IMR-90 (cell line): ENCODE measurements at regions not wholly inside any gene's neighbourhood (a gene's known extent, or its start where the extent isn't known, plus 50 kb on each side); places are given as distances from the start of the nearest gene placed in this dataset.

Experiments used
- ATAC-seq: fragments of 200-7000 bp; cut with Tn5 transposase; 2 replicates; pipeline ENCODE4 v1.9.1; 2020; ENCODE audit warnings: low read depth, mild to moderate bottlenecking, moderate library complexity
- BruUV-seq: library from RNA; stranded (reverse); fragments of 400-500 nt; replicated peaks from 2 replicates; lab custom pipeline; 2021; lab: Mats Ljungman, UMichigan
- CTCF ChIA-PET: fragments of 300-600 bp; formaldehyde crosslinking; extraction: SDS; loops from one replicate; lab custom pipeline; 2021; ENCODE audit warnings: antibody characterized with exemption; lab: Yijun Ruan, JAX
- POLR2A ChIA-PET: fragments of 300-600 bp; sonication (Branson Sonifier 250); formaldehyde crosslinking; loops from one replicate; lab custom pipeline; 2022; ENCODE audit warnings: antibody characterized with exemption; ENCODE audit not compliant: unreplicated experiment; lab: Charles Lee
- DNase-seq: peaks from one replicate; pipeline ENCODE4 v3.0.0; 2013
- H2AFZ ChIP-seq: replicated peaks from 2 replicates; pipeline ENCODE3; 2013; ENCODE audit warnings: low read length, mild to moderate bottlenecking; ENCODE audit not compliant: poor library complexity
- H2AK5ac ChIP-seq: 2 replicates; pipeline ENCODE4 v1.6.1; 2013; ENCODE audit warnings: low read depth, low read length, inconsistent platforms
- H2AK9ac ChIP-seq: replicated peaks from 2 replicates; pipeline ENCODE3; 2013; ENCODE audit warnings: mild to moderate bottlenecking, low read depth, low read length, moderate library complexity; ENCODE audit not compliant: poor library complexity
- H2BK120ac ChIP-seq: 2 replicates; pipeline ENCODE4 v1.6.1; 2013; ENCODE audit warnings: low read depth, low read length, inconsistent platforms
- H2BK15ac ChIP-seq: 3 replicates; pipeline ENCODE4 v1.6.1; 2013; ENCODE audit warnings: low read depth, low read length, inconsistent platforms
- H2BK20ac ChIP-seq: 2 replicates; pipeline ENCODE4 v1.6.1; 2013; ENCODE audit warnings: low read depth, mild to moderate bottlenecking, inconsistent platforms, low read length, moderate library complexity
- H2BK5ac ChIP-seq: 2 replicates; pipeline ENCODE4 v1.6.1; 2013; ENCODE audit warnings: mild to moderate bottlenecking, low read depth, low read length, inconsistent platforms; ENCODE audit not compliant: poor library complexity, severe bottlenecking
- H3K14ac ChIP-seq: replicated peaks from 2 replicates; pipeline ENCODE4 v1.6.1; 2013; ENCODE audit warnings: low read depth, low read length, inconsistent platforms
- H3K18ac ChIP-seq: 2 replicates; pipeline ENCODE4 v1.6.1; 2013; ENCODE audit warnings: low read depth, low read length, control low read depth
- H3K23ac ChIP-seq: 2 replicates; pipeline ENCODE4 v1.6.1; 2013; ENCODE audit warnings: low read depth, low read length, inconsistent platforms
- H3K27ac ChIP-seq: 2 replicates; pipeline ENCODE4 v1.5.1; 2013; ENCODE audit warnings: mild to moderate bottlenecking, control low read depth, low read length; ENCODE audit not compliant: insufficient read depth
- H3K27me3 ChIP-seq: 2 replicates; pipeline ENCODE4 v1.6.1; 2013; ENCODE audit warnings: low read length; ENCODE audit not compliant: control insufficient read depth, insufficient read depth
- H3K36me3 ChIP-seq: 2 replicates; pipeline ENCODE4 v1.6.1; 2013; ENCODE audit warnings: low read length, mixed read lengths; ENCODE audit not compliant: control insufficient read depth, insufficient read depth
- H3K4ac ChIP-seq: 2 replicates; pipeline ENCODE4 v1.6.1; 2013; ENCODE audit warnings: low read depth, low read length, inconsistent platforms
- H3K4me1 ChIP-seq: 2 replicates; pipeline ENCODE4 v1.6.1; 2013; ENCODE audit warnings: low read length, mixed read lengths; ENCODE audit not compliant: control insufficient read depth, insufficient read depth
- H3K4me2 ChIP-seq: 2 replicates; pipeline ENCODE4 v1.6.1; 2013; ENCODE audit warnings: low read depth, mild to moderate bottlenecking, control low read depth, low read length, moderate library complexity
- H3K4me3 ChIP-seq: 2 replicates; pipeline ENCODE4 v1.5.1; 2013; ENCODE audit warnings: low read depth, mild to moderate bottlenecking, control low read depth, low read length, moderate library complexity; ENCODE audit not compliant: insufficient read depth
- H3K56ac ChIP-seq: 2 replicates; pipeline ENCODE4 v1.6.1; 2013; ENCODE audit warnings: low read length, inconsistent platforms; ENCODE audit not compliant: insufficient read depth; ENCODE audit errors: extremely low read depth
- H3K79me1 ChIP-seq, 2 experiments: 2 replicates each; pipeline ENCODE4 v1.6.1; 2013; ENCODE audit warnings: low read length in 2 of 2, inconsistent platforms in 1 of 2, low read depth in 1 of 2
- H3K9ac ChIP-seq: 2 replicates; pipeline ENCODE4 v1.6.1; 2013; ENCODE audit warnings: low read depth, low read length, control low read depth
- H3K9me1 ChIP-seq: 2 replicates; pipeline ENCODE4 v1.6.1; 2013; ENCODE audit warnings: low read length, inconsistent platforms; ENCODE audit not compliant: insufficient read depth
- H3K9me3 ChIP-seq: 2 replicates; pipeline ENCODE4 v1.6.1; 2013; ENCODE audit warnings: low read length; ENCODE audit not compliant: control insufficient read depth, insufficient read depth
- H4K20me1 ChIP-seq: 2 replicates; pipeline ENCODE4 v1.6.1; 2013; ENCODE audit warnings: low read length, inconsistent platforms; ENCODE audit not compliant: insufficient read depth
- H4K5ac ChIP-seq: 2 replicates; pipeline ENCODE4 v1.6.1; 2013; ENCODE audit warnings: mild to moderate bottlenecking, low read depth, low read length, control low read depth
- H4K8ac ChIP-seq, 2 experiments: 2 replicates each; pipeline ENCODE4 v1.6.1; 2013; ENCODE audit warnings: low read depth in 2 of 2, low read length in 2 of 2, control low read depth in 1 of 2, inconsistent platforms in 1 of 2
- H4K91ac ChIP-seq: 2 replicates; pipeline ENCODE4 v1.6.1; 2013; ENCODE audit warnings: low read depth, low read length, inconsistent platforms; ENCODE audit not compliant: insufficient read depth
- BHLHE40 ChIP-seq: fragments of 150-350 bp; IDR thresholded peaks from 2 replicates; pipeline ENCODE4 v1.6.1; 2016; ENCODE audit warnings: mild to moderate bottlenecking, low read depth, low read length
- CEBPB ChIP-seq: IDR thresholded peaks from 2 replicates; pipeline ENCODE4 v1.6.1; 2012; ENCODE audit warnings: low read depth, low read length, improper control_type of control experiment
- CHD1 ChIP-seq: IDR thresholded peaks from 2 replicates; pipeline ENCODE4 v1.6.1; 2012; ENCODE audit warnings: low read depth, low read length, improper control_type of control experiment
- FOS ChIP-seq: fragments of 150-350 bp; IDR thresholded peaks from 2 replicates; pipeline ENCODE4 v1.6.1; 2016; ENCODE audit warnings: low read depth, low read length
- MAFK ChIP-seq: IDR thresholded peaks from 2 replicates; pipeline ENCODE4 v1.6.1; 2012; ENCODE audit warnings: low read depth, low read length, improper control_type of control experiment
- MAZ ChIP-seq: IDR thresholded peaks from 2 replicates; pipeline ENCODE4 v1.6.1; 2012; ENCODE audit warnings: low read depth, mild to moderate bottlenecking, low read length, improper control_type of control experiment, moderate library complexity, borderline replicate concordance
- MXI1 ChIP-seq: IDR thresholded peaks from 2 replicates; pipeline ENCODE4 v1.6.1; 2012; ENCODE audit warnings: low read depth, mild to moderate bottlenecking, low read length, moderate library complexity, borderline replicate concordance
- NFE2L2 ChIP-seq: fragments of 150-350 bp; IDR thresholded peaks from 2 replicates; pipeline ENCODE4 v1.6.1; 2016; ENCODE audit warnings: low read depth, mild to moderate bottlenecking, low read length
- POLR2A ChIP-seq: IDR thresholded peaks from 2 replicates; pipeline ENCODE4 v1.6.1; 2012; ENCODE audit warnings: mild to moderate bottlenecking, low read depth, low read length
- RAD21 ChIP-seq: IDR thresholded peaks from 2 replicates; pipeline ENCODE4 v1.6.1; 2012; ENCODE audit warnings: low read length, improper control_type of control experiment
- RCOR1 ChIP-seq: IDR thresholded peaks from 2 replicates; pipeline ENCODE4 v1.6.1; 2012; ENCODE audit warnings: mild to moderate bottlenecking, low read length, improper control_type of control experiment; ENCODE audit not compliant: insufficient replicate concordance
- RFX5 ChIP-seq: IDR thresholded peaks from 2 replicates; pipeline ENCODE4 v1.8.0; 2012; ENCODE audit warnings: low read depth, mild to moderate bottlenecking, low read length, moderate library complexity
- SMC3 ChIP-seq: fragments of 150-350 bp; IDR thresholded peaks from 2 replicates; pipeline ENCODE4 v1.6.1; 2016; ENCODE audit warnings: low read depth, mild to moderate bottlenecking, antibody characterized with exemption, low read length, moderate library complexity
- WGBS, 2 experiments: methylation state at CpG; one replicate each; pipeline versions ENCODE4 v1.1.5 to v1.1.7; 2013; ENCODE audit warnings: missing lambda C conversion rate in 2 of 2; ENCODE audit not compliant: insufficient read length in 1 of 2; ENCODE audit errors: extremely low coverage in 2 of 2; 5-methylcytosine and 5-hydroxymethylcytosine counted together
- dilution Hi-C: fragments of 300-500 bp; cut with HindIII; formaldehyde crosslinking; loops from one replicate; pipeline ENCODE4 v1.14.3; 2018; ENCODE audit warnings: low sequenced_read_pairs; ENCODE audit not compliant: unreplicated experiment
- in situ Hi-C: fragments of 300-500 bp; cut with MboI; formaldehyde crosslinking; loops from 3 replicates; pipeline ENCODE4 v1.14.3; 2019; ENCODE audit warnings: low sequenced_read_pairs, inconsistent platforms, mixed read lengths
- intact Hi-C: fragments of 100-400 bp; cut with micrococcal nuclease; formaldehyde crosslinking; loops from 2 replicates; pipeline ENCODE4 v1.10.0; 2022
- TF ChIP-seq, protein P1 (sequence below): fragments of 150-350 bp; IDR thresholded peaks from 2 replicates; pipeline ENCODE4 v1.6.1; 2017; ENCODE audit warnings: mild to moderate bottlenecking, antibody characterized with exemption, low read length, low read depth
- TF ChIP-seq, protein P2 (sequence below): fragments of 150-350 bp; IDR thresholded peaks from 2 replicates; pipeline ENCODE4 v1.6.1; 2016; ENCODE audit warnings: low read depth, mild to moderate bottlenecking, low read length, moderate library complexity, borderline replicate concordance
- TF ChIP-seq, protein P3 (sequence below): conservative IDR thresholded peaks from 2 replicates; pipeline ENCODE4 v1.5.1; 2012; ENCODE audit warnings: mild to moderate bottlenecking, low read depth, low read length, improper control_type of control experiment

DNA sequence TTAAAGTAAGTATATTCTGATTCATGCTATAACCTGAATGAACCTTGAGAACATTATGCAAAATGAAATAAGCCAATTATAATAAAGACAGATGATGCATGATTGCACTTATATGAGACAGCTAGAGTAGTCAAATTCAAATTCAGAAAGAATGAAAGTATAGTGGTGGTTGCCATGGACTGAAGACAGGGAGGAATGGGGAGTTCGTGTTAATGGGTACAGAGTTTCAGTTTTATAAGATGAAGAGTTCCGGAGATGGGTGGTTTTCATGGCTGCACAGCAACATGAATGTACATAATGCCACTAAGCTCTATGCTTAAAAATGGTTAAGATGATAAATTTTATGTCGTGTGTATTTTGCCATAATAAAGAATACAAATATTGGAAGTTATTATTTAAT lies 751.2 kb downstream of the TSN start:
- H2AK5ac ChIP-seq = no peak overlapping the region
- whole genome bisulfite sequencing, 2 experiments = no CpG with 5 or more reads among the region's 3 CpGs
- intact Hi-C loops = no loop called here
- no peak overlapping the region for H2BK15ac ChIP-seq
- H4K91ac ChIP-seq = no peak overlapping the region
- H4K8ac ChIP-seq = no peak overlapping the region
- H3K14ac ChIP-seq = no peak overlapping the region
- no peak overlapping the region for H2AFZ ChIP-seq
- no peak overlapping the region for H2BK120ac ChIP-seq
- no peak overlapping the region for H3K27ac ChIP-seq
- in situ Hi-C loops = no loop called here
- no peak overlapping the region for H3K4me3 ChIP-seq
- ATAC-seq (no peak), DNase-seq (no peak)
- CTCF ChIA-PET = no interaction called here
- no peak overlapping the region for H3K4ac ChIP-seq
- H3K9ac ChIP-seq = no peak overlapping the region
- no peak overlapping the region for H2AK9ac ChIP-seq
- H3K56ac ChIP-seq = no peak overlapping the region
- no peak overlapping the region for H2BK5ac ChIP-seq
- no peak overlapping the region for H3K18ac ChIP-seq
- H3K4me1 ChIP-seq = no peaks in the 10 kb centered on the region
- no peaks in the 10 kb centered on the region for H3K36me3 ChIP-seq
- dilution Hi-C loops = no loop called here
- no peak overlapping the region for H3K23ac ChIP-seq
- no peak overlapping the region for H2BK20ac ChIP-seq
- H3K9me3 ChIP-seq = peaks cover 3% of the 10 kb centered on the region; the same call in 1 of the 2 replicates
- H4K5ac ChIP-seq = no peak overlapping the region
- H3K79me1 ChIP-seq = no peaks in the 10 kb centered on the region
- no peaks in the 10 kb centered on the region for H3K27me3 ChIP-seq
- H3K4me2 ChIP-seq = no peak overlapping the region
- no peaks in the 10 kb centered on the region for H3K9me1 ChIP-seq
- no TSS peak for BruUV-seq
- H4K20me1 ChIP-seq = no peaks in the 10 kb centered on the region
- POLR2A ChIA-PET = no interaction called here
- TF ChIP-seq CHD1 (no peak), MAFK (no peak), BHLHE40 (no peak), RAD21 (no peak), CEBPB (no peak), MXI1 (no peak), RFX5 (no peak), NFE2L2 (no peak), SMC3 (no peak), FOS (no peak), RCOR1 (no peak), MAZ (no peak), POLR2A (no peak)
- TF ChIP-seq, protein P1, sequence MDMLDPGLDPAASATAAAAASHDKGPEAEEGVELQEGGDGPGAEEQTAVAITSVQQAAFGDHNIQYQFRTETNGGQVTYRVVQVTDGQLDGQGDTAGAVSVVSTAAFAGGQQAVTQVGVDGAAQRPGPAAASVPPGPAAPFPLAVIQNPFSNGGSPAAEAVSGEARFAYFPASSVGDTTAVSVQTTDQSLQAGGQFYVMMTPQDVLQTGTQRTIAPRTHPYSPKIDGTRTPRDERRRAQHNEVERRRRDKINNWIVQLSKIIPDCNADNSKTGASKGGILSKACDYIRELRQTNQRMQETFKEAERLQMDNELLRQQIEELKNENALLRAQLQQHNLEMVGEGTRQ = no peak
- TF ChIP-seq, protein P2, sequence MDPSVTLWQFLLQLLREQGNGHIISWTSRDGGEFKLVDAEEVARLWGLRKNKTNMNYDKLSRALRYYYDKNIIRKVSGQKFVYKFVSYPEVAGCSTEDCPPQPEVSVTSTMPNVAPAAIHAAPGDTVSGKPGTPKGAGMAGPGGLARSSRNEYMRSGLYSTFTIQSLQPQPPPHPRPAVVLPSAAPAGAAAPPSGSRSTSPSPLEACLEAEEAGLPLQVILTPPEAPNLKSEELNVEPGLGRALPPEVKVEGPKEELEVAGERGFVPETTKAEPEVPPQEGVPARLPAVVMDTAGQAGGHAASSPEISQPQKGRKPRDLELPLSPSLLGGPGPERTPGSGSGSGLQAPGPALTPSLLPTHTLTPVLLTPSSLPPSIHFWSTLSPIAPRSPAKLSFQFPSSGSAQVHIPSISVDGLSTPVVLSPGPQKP = no peak
- TF ChIP-seq, protein P3, sequence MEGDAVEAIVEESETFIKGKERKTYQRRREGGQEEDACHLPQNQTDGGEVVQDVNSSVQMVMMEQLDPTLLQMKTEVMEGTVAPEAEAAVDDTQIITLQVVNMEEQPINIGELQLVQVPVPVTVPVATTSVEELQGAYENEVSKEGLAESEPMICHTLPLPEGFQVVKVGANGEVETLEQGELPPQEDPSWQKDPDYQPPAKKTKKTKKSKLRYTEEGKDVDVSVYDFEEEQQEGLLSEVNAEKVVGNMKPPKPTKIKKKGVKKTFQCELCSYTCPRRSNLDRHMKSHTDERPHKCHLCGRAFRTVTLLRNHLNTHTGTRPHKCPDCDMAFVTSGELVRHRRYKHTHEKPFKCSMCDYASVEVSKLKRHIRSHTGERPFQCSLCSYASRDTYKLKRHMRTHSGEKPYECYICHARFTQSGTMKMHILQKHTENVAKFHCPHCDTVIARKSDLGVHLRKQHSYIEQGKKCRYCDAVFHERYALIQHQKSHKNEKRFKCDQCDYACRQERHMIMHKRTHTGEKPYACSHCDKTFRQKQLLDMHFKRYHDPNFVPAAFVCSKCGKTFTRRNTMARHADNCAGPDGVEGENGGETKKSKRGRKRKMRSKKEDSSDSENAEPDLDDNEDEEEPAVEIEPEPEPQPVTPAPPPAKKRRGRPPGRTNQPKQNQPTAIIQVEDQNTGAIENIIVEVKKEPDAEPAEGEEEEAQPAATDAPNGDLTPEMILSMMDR = no peak
